Cardiac muscle cell (in vitro differentiated cells and primary cell): ENCODE measurements at regions not wholly inside any gene's neighbourhood (a gene's known extent, or its start where the extent isn't known, plus 50 kb on each side); places are given as distances from the start of the nearest gene placed in this dataset.

Source experiments
- DNase-seq, 2 donors: peaks; one replicate each; pipeline versions ENCODE4 v3.0.0 to v3.0.0-alpha.2; 2010 to 2017; ENCODE audit warnings: low read depth in 1 of 2, low spot score in 1 of 2
- H3K27ac ChIP-seq: fragments of 200-600 bp; sonication (generic); 2 replicates; pipeline ENCODE4 v1.5.1; 2016
- H3K27me3 ChIP-seq: fragments of 200-600 bp; sonication (generic); 2 replicates; pipeline ENCODE4 v1.6.0; 2016; ENCODE audit warnings: control low read depth
- H3K36me3 ChIP-seq: fragments of 200-600 bp; sonication (generic); 2 replicates; pipeline ENCODE4 v1.5.1; 2016; ENCODE audit warnings: control low read depth
- H3K4me1 ChIP-seq: fragments of 200-600 bp; sonication (generic); 2 replicates; pipeline ENCODE4 v1.8.1; 2017; ENCODE audit warnings: low read depth, mild to moderate bottlenecking, mixed run types
- H3K4me3 ChIP-seq: fragments of 200-600 bp; sonication (generic); 2 replicates; pipeline ENCODE4 v1.5.1; 2016; ENCODE audit warnings: mild to moderate bottlenecking
- H3K9me3 ChIP-seq: fragments of 200-600 bp; sonication (generic); 2 replicates; pipeline ENCODE4 v1.5.1; 2017; ENCODE audit warnings: low read depth, mild to moderate bottlenecking, control low read depth
- TF ChIP-seq, protein P1 (sequence below): IDR thresholded peaks from 2 replicates; pipeline ENCODE4 v1.5.1; 2012; ENCODE audit warnings: low read depth, mild to moderate bottlenecking, low read length

- Histone ChIP-seq H3K4me3 (no peak overlapping the region), H3K9me3 (no peaks in the 10 kb centered on the region), H3K4me1 (no peaks in the 10 kb centered on the region), H3K36me3 (no peaks in the 10 kb centered on the region), H3K27ac (no peak overlapping the region), H3K27me3 (peaks cover 96% of the 10 kb centered on the region)
- TF ChIP-seq, protein P1, sequence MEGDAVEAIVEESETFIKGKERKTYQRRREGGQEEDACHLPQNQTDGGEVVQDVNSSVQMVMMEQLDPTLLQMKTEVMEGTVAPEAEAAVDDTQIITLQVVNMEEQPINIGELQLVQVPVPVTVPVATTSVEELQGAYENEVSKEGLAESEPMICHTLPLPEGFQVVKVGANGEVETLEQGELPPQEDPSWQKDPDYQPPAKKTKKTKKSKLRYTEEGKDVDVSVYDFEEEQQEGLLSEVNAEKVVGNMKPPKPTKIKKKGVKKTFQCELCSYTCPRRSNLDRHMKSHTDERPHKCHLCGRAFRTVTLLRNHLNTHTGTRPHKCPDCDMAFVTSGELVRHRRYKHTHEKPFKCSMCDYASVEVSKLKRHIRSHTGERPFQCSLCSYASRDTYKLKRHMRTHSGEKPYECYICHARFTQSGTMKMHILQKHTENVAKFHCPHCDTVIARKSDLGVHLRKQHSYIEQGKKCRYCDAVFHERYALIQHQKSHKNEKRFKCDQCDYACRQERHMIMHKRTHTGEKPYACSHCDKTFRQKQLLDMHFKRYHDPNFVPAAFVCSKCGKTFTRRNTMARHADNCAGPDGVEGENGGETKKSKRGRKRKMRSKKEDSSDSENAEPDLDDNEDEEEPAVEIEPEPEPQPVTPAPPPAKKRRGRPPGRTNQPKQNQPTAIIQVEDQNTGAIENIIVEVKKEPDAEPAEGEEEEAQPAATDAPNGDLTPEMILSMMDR: no peak
- DNase-seq: no peak
These were observed 372.2 kb downstream of the MTX2 start for GRCh38 chr2:176641436-176641835.

DNA sequence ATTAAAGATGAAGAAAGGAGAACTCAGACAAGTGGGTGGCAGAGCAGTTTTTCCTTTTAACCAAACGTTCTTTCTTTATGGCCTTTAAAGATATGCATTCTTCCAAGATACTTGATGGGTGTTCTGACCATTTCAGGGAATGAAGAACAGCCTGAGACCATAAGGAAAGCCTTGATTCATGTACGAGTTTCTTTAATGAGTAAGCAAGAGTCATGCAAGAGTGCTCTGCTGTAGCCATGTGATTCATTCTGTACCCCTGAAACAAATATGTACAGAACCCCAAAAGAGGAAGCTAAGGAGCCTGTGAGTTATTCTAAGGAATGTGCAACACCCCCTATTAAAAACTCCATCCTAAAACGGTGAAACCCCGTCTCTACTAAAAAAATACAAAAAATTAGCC, 372.8 kb downstream of the MTX2 start:
- no peak for DNase-seq
- H3K36me3 ChIP-seq: no peaks in the 10 kb centered on the region
- no peaks in the 10 kb centered on the region for H3K9me3 ChIP-seq
- TF ChIP-seq, protein P1: no peak
- no peak overlapping the region for H3K4me3 ChIP-seq
- H3K27me3 ChIP-seq: peaks cover 96% of the 10 kb centered on the region
- no peak overlapping the region for H3K27ac ChIP-seq
- H3K4me1 ChIP-seq: no peaks in the 10 kb centered on the region

DNA sequence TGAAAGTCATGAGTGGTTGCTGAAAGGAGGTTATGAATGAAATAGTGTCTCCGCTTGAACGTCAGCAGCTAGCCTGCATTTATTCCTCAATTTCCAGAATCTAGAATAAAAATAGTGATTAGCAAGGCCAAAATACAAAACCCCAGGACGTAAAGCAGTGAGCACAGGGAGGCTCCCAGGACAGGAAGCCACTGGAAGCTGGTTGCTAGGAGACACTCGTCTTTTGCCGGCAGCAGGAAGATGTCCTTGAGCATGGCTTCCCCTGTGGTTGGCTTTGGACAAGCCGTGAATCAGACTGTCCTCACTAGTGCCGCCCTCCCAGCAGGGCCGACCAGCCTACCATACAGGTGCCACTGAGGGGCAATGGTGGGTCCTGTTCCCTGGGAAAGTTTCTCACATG, 374.4 kb downstream of the MTX2 start:
- Histone ChIP-seq H3K27me3 (peaks cover 83% of the 10 kb centered on the region), H3K36me3 (no peaks in the 10 kb centered on the region), H3K9me3 (no peaks in the 10 kb centered on the region), H3K4me1 (no peaks in the 10 kb centered on the region), H3K27ac (no peak overlapping the region), H3K4me3 (no peak overlapping the region)
- peak in 1 of 2 donors; percentile 38 for DNase-seq
- TF ChIP-seq, protein P1: no peak

DNA sequence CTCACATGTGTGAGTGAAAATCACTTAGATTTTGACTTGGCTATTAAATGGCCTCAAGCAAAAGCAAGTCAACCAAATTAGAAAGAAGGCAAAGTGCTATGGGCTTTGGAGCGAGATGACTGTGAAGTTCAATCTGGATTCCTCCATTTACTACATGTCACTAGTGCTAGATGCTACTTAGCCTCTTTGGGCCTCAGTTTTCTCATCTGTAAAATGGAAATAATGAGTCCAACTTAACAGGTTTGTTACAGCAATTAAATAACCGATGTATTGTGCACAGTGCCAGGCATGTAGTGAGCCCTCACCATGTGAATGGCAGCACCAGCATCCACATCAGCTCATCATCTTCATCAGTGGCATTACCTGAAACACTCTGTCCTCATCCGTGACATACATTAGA, 376.3 kb downstream of the MTX2 start:
- Histone ChIP-seq H3K27me3 (peaks cover 67% of the 10 kb centered on the region), H3K9me3 (no peaks in the 10 kb centered on the region), H3K36me3 (no peaks in the 10 kb centered on the region), H3K27ac (no peak overlapping the region), H3K4me1 (no peaks in the 10 kb centered on the region), H3K4me3 (no peak overlapping the region)
- no peak for DNase-seq
- TF ChIP-seq, protein P1: no peak

- Histone ChIP-seq H3K4me3 (no peak overlapping the region), H3K27me3 (peaks cover 61% of the 10 kb centered on the region), H3K27ac (no peak overlapping the region)
These were observed 376.9 kb downstream of the MTX2 start for GRCh38 chr2:176646033-176646615.

More at GRCh38 chr2:176646033-176646615, 376.9 kb downstream of the MTX2 start:
- H3K36me3 ChIP-seq: no peaks in the 10 kb centered on the region
- no peaks in the 10 kb centered on the region for H3K9me3 ChIP-seq
- no peak for DNase-seq
- H3K4me1 ChIP-seq: no peaks in the 10 kb centered on the region
- TF ChIP-seq, protein P1: no peak
